ENCODE measurements at regions not wholly inside any gene's neighbourhood (a gene's known extent, or its start where the extent isn't known, plus 50 kb on each side); places are given as distances from the start of the nearest gene placed in this dataset.

DNA sequence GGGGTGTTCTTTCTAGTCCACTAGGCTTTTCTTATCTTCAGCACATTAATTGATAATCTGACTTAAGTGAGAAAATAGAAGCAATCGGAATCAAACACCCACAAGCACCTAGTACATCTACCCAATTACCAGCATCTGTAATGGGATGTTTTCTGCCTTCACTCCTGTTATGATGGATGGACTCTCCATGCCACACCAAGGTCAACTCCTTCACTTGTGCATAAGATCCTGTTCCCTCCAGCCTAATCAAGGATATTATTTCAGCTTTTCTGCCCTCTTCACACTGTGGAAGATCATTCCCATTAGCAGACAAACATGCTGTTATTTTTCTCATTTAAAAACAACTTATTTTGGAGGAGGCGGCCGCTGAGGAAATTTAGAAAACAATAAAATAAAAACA, 162.0 kb upstream of the EDIL3 start:
- no peak for FAIRE-seq
- H3K4me3 ChIP-seq (replicated peaks in 1 of 3; ENCODE audit: insufficient read depth in 1 of 3, low read depth in 2 of 3, low read length in 3 of 3), result no peak overlapping the region
- no peak overlapping the region for H3K9ac ChIP-seq (ENCODE audit: insufficient read depth, low read depth, low read length)
- in situ Hi-C loops (cut with HindIII; ENCODE audit: extremely low pct_ligation_motif_present, low pct_unique_long_range_greater_than_20kb) (no loop called here), intact Hi-C loops (cut with micrococcal nuclease; ENCODE audit: unreplicated experiment) (no loop called here)
- no peak overlapping the region for H3K27ac ChIP-seq (ENCODE audit: extremely low read length, insufficient read depth, low read length)
- BruUV-seq (replicated peaks), result no TSS peak
- no peak overlapping the region for H2AFZ ChIP-seq (ENCODE audit: low read length)
- WGBS (ENCODE audit: low lambda C conversion rate), result 32% methylated on average over 3 of the region's 3 CpGs
- no peak for ATAC-seq
- H3K4me2 ChIP-seq (ENCODE audit: low read depth, low read length), result no peak overlapping the region
- H4K20me1 ChIP-seq (ENCODE audit: insufficient read depth, low read length), result no peaks in the 10 kb centered on the region
- no peaks in the 10 kb centered on the region for H3K36me3 ChIP-seq (replicated peaks in 1 of 2; ENCODE audit: control insufficient read depth in 1 of 2, insufficient read depth in 2 of 2, low read length in 2 of 2)
- DNase-seq (ENCODE audit: low spot score), result no peak
- POLR2A ChIA-PET, result no interaction called here
- CTCF ChIA-PET (ENCODE audit: low intra/inter-chr PET ratio, low total read pairs), result no interaction called here
- no peaks in the 10 kb centered on the region for H3K27me3 ChIP-seq (ENCODE audit: control insufficient read depth in 1 of 2, insufficient read depth in 2 of 2, low read length in 2 of 2)
- no peaks in the 10 kb centered on the region for H3K4me1 ChIP-seq (ENCODE audit: insufficient read depth, low read length)
- TF ChIP-seq, protein P1, sequence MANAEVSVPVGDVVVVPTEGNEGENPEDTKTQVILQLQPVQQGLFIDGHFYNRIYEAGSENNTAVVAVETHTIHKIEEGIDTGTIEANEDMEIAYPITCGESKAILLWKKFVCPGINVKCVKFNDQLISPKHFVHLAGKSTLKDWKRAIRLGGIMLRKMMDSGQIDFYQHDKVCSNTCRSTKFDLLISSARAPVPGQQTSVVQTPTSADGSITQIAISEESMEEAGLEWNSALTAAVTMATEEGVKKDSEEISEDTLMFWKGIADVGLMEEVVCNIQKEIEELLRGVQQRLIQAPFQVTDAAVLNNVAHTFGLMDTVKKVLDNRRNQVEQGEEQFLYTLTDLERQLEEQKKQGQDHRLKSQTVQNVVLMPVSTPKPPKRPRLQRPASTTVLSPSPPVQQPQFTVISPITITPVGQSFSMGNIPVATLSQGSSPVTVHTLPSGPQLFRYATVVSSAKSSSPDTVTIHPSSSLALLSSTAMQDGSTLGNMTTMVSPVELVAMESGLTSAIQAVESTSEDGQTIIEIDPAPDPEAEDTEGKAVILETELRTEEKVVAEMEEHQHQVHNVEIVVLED (CRISPR knock-in tag; IDR thresholded peaks at IDR 0.05; ENCODE audit: borderline replicate concordance), result no peak
- TF ChIP-seq ZNF766 (CRISPR knock-in tag; IDR thresholded peaks at IDR 0.05; ENCODE audit: borderline replicate concordance) (no peak), ERF (CRISPR knock-in tag; IDR thresholded peaks at IDR 0.05) (no peak), SALL2 (CRISPR knock-in tag; IDR thresholded peaks at IDR 0.05) (no peak), SOX6 (IDR thresholded peaks at IDR 0.05) (no peak), SOX6 (CRISPR knock-in tag; IDR thresholded peaks at IDR 0.05) (no peak), ZNF777 (CRISPR knock-in tag; IDR thresholded peaks at IDR 0.05) (no peak), ZSCAN30 (CRISPR knock-in tag; IDR thresholded peaks at IDR 0.05) (no peak), ZNF354B (CRISPR knock-in tag; IDR thresholded peaks at IDR 0.05) (no peak)
- TF ChIP-seq, protein P2, sequence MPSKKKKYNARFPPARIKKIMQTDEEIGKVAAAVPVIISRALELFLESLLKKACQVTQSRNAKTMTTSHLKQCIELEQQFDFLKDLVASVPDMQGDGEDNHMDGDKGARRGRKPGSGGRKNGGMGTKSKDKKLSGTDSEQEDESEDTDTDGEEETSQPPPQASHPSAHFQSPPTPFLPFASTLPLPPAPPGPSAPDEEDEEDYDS (CRISPR knock-in tag; IDR thresholded peaks at IDR 0.05), result no peak
- no peaks in the 10 kb centered on the region for H3K79me2 ChIP-seq (ENCODE audit: insufficient read depth, low read length)
- H3K9me3 ChIP-seq (ENCODE audit: low read length), result no peaks in the 10 kb centered on the region

Measured in HepG2 (cell line).